ENCODE measurements at regions not wholly inside any gene's neighbourhood (a gene's known extent, or its start where the extent isn't known, plus 50 kb on each side); places are given as distances from the start of the nearest gene placed in this dataset.

- DNase-seq (no peak), ATAC-seq (no peak)
- Histone ChIP-seq H3K36me3 (no peaks in the 10 kb centered on the region), H3K27me3 (no peaks in the 10 kb centered on the region), H3K27ac (no peak overlapping the region), H3K4me1 (no peaks in the 10 kb centered on the region), H3K4me3 (no peak overlapping the region), H3K9me3 (peaks cover 0 to 8% (median 0%) of the 10 kb centered on the region in 11 donors)
- 92% methylated on average over 14 of the region's 14 CpGs for WGBS, 2 donors
- intact Hi-C loops (cut with DNase I) = loop anchor here in 1 of 10 donors (10.0 kb wide), 1 partner anchor 55 kb away; no protein-coding TSS in a partner anchor
- TF ChIP-seq, protein P1, sequence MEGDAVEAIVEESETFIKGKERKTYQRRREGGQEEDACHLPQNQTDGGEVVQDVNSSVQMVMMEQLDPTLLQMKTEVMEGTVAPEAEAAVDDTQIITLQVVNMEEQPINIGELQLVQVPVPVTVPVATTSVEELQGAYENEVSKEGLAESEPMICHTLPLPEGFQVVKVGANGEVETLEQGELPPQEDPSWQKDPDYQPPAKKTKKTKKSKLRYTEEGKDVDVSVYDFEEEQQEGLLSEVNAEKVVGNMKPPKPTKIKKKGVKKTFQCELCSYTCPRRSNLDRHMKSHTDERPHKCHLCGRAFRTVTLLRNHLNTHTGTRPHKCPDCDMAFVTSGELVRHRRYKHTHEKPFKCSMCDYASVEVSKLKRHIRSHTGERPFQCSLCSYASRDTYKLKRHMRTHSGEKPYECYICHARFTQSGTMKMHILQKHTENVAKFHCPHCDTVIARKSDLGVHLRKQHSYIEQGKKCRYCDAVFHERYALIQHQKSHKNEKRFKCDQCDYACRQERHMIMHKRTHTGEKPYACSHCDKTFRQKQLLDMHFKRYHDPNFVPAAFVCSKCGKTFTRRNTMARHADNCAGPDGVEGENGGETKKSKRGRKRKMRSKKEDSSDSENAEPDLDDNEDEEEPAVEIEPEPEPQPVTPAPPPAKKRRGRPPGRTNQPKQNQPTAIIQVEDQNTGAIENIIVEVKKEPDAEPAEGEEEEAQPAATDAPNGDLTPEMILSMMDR (IDR thresholded peaks at IDR 0.05) = no peak
Observed at GRCh38 chr6:50239853-50240252, 190.1 kb upstream of the DEFB112 start.

DNA sequence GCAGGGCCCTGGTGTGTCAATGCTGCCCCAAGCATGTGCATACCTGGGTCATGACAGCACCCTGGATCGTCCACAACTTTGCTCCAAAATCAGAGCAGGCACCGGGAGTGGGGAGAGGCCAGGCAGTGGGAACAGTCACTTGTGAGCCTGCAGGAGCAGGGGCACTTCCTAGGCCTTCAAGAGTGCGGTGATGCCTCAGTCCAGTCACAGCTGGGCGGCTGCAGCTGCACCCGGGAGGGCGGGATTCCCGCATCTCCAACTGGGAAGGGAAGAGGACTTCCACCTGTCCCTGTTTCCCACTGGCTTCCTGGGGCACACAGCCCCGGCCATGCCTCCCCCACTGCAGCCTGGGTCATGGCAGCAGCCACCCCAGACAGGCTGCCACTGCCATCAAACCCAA, 191.3 kb upstream of the DEFB112 start:
- Histone ChIP-seq H3K27me3 (no peaks in the 10 kb centered on the region), H3K9me3 (peaks cover 0 to 8% (median 0%) of the 10 kb centered on the region in 11 donors), H3K4me3 (no peak overlapping the region), H3K4me1 (no peaks in the 10 kb centered on the region), H3K36me3 (no peaks in the 10 kb centered on the region), H3K27ac (no peak overlapping the region)
- WGBS, 2 donors = 87 to 88% methylated on average over 8 of the region's 8 CpGs
- no peak for DNase-seq
- TF ChIP-seq, protein P1 (IDR thresholded peaks at IDR 0.05) = no peak
- intact Hi-C loops (cut with DNase I) = no loop called here
- ATAC-seq = no peak

GRCh38 chr6:50249493-50249892, 199.8 kb upstream of the DEFB112 start:
- WGBS, 2 donors = 13 to 17% methylated on average over 2 of the region's 2 CpGs
- Histone ChIP-seq H3K27me3 (no peaks in the 10 kb centered on the region), H3K36me3 (no peaks in the 10 kb centered on the region), H3K4me3 (no peak overlapping the region), H3K27ac (no peak overlapping the region), H3K4me1 (no peaks in the 10 kb centered on the region), H3K9me3 (no peaks in the 10 kb centered on the region)
- ATAC-seq (no peak), DNase-seq (no peak)
- intact Hi-C loops (cut with DNase I) = no loop called here
- TF ChIP-seq, protein P1 (IDR thresholded peaks at IDR 0.05) = no peak

GRCh38 chr6:50257322-50257721, 207.6 kb upstream of the DEFB112 start:
- intact Hi-C loops (cut with DNase I) = no loop called here
- Histone ChIP-seq H3K27me3 (no peaks in the 10 kb centered on the region), H3K36me3 (no peaks in the 10 kb centered on the region), H3K4me3 (no peak overlapping the region), H3K4me1 (no peaks in the 10 kb centered on the region), H3K9me3 (peaks cover 0 to 18% (median 0%) of the 10 kb centered on the region in 11 donors), H3K27ac (no peak overlapping the region)
- no peak for ATAC-seq
- WGBS, 2 donors = 89 to 91% methylated on average over 1 of the region's 1 CpG
- TF ChIP-seq, protein P1 (IDR thresholded peaks at IDR 0.05) = no peak
- no peak for DNase-seq
